GM18861 (cell line): ENCODE measurements at regions not wholly inside any gene's neighbourhood (a gene's known extent, or its start where the extent isn't known, plus 50 kb on each side); places are given as distances from the start of the nearest gene placed in this dataset.
"Not testable (repeated sequence)": the region's sequence is repeated elsewhere in the genome, so short reads cannot be mapped to it uniquely, and the experiment has no call there.

Experiments
- ATAC-seq: cut with Tn5 transposase; IDR thresholded peaks from one replicate; pipeline ENCODE4 v1.9.1; 2021; ENCODE audit not compliant: unreplicated experiment

GRCh38 chr5:123701511-123702200, 189.7 kb downstream of the CSNK1G3 start:
- ATAC-seq, result no peak

GRCh38 chr5:123700624-123701287, 188.8 kb downstream of the CSNK1G3 start:
- ATAC-seq, result no peak

- no peak for ATAC-seq
These were observed 187.6 kb downstream of the CSNK1G3 start for GRCh38 chr5:123699571-123699970.

- not testable (repeated sequence) for ATAC-seq
These were observed 187.0 kb downstream of the CSNK1G3 start for GRCh38 chr5:123698937-123699336.

GRCh38 chr5:123696921-123697341, 185.0 kb downstream of the CSNK1G3 start:
- no peak for ATAC-seq

- no peak for ATAC-seq
These were observed 178.8 kb downstream of the CSNK1G3 start for GRCh38 chr5:123690821-123691220.

- no peak for ATAC-seq
These were observed 169.1 kb downstream of the CSNK1G3 start for GRCh38 chr5:123681061-123681460.

GRCh38 chr5:123673107-123673506, 161.1 kb downstream of the CSNK1G3 start:
- ATAC-seq, result no peak

GRCh38 chr5:123671711-123672456, 159.9 kb downstream of the CSNK1G3 start:
- ATAC-seq, result no peak

GRCh38 chr5:123671042-123671441, 159.1 kb downstream of the CSNK1G3 start:
- no peak for ATAC-seq
